Fibroblast of lung (primary cell): ENCODE measurements at regions not wholly inside any gene's neighbourhood (a gene's known extent, or its start where the extent isn't known, plus 50 kb on each side); places are given as distances from the start of the nearest gene placed in this dataset.

Experiments
- DNase-seq, 2 donors: peaks; one replicate each; pipeline versions ENCODE4 v3.0.0 to v3.0.0-alpha.2; 2010; ENCODE audit warnings: low read depth in 2 of 2
- H2AFZ ChIP-seq: 2 replicates; pipeline ENCODE4 v1.5.1; 2012; ENCODE audit warnings: low read length, control low read depth, inconsistent platforms
- H3K27ac ChIP-seq: 2 replicates; pipeline ENCODE4 v1.5.1; 2011; ENCODE audit warnings: low read length, control low read depth; ENCODE audit not compliant: insufficient read depth
- H3K27me3 ChIP-seq: 2 replicates; pipeline ENCODE4 v1.5.1; 2011; ENCODE audit warnings: mild to moderate bottlenecking, low read length; ENCODE audit not compliant: control insufficient read depth, insufficient read depth
- H3K36me3 ChIP-seq: 2 replicates; pipeline ENCODE4 v1.5.1; 2011; ENCODE audit warnings: low read length; ENCODE audit not compliant: control insufficient read depth, insufficient read depth
- H3K4me1 ChIP-seq: 2 replicates; pipeline ENCODE4 v1.5.1; 2011; ENCODE audit warnings: low read length; ENCODE audit not compliant: control insufficient read depth, insufficient read depth; ENCODE audit errors: extremely low read depth
- H3K4me2 ChIP-seq: 2 replicates; pipeline ENCODE4 v1.5.1; 2011; ENCODE audit warnings: low read length, control low read depth; ENCODE audit not compliant: insufficient read depth; ENCODE audit errors: extremely low read depth
- H3K4me3 ChIP-seq, 4 experiments: fragments of 200-600 bp in 1 of 4; sonication (generic) in 1 of 4; replicated peaks in 1 of 4; 2 replicates each; pipeline ENCODE4 v1.5.1; 2011 to 2016; ENCODE audit warnings: low read length in 4 of 4, low read depth in 3 of 4, mild to moderate bottlenecking in 3 of 4, control low read depth in 2 of 4, inconsistent platforms in 1 of 4, mixed read lengths in 1 of 4; ENCODE audit not compliant: insufficient read depth in 1 of 4; ENCODE audit errors: control extremely low read depth in 1 of 4
- H3K79me2 ChIP-seq: 2 replicates; pipeline ENCODE4 v1.5.1; 2012; ENCODE audit warnings: mild to moderate bottlenecking, low read length, inconsistent platforms; ENCODE audit not compliant: control insufficient read depth, insufficient read depth
- H3K9ac ChIP-seq: 2 replicates; pipeline ENCODE4 v1.5.1; 2011; ENCODE audit warnings: mild to moderate bottlenecking, low read length, control low read depth; ENCODE audit not compliant: insufficient read depth
- H3K9me3 ChIP-seq: 2 replicates; pipeline ENCODE4 v1.5.1; 2012; ENCODE audit warnings: low read depth, low read length; ENCODE audit not compliant: control insufficient read depth, insufficient read depth
- H4K20me1 ChIP-seq: 2 replicates; pipeline ENCODE4 v1.5.1; 2011; ENCODE audit warnings: low read length; ENCODE audit not compliant: control insufficient read depth, insufficient read depth; ENCODE audit errors: extremely low read depth
- CTCF ChIP-seq, 2 donors: IDR thresholded peaks in 1 of 2; conservative IDR thresholded peaks in 1 of 2; 1 replicate in 1 of 2; 2 replicates in 1 of 2; pipeline ENCODE4 v1.5.1; 2011 to 2012; ENCODE audit warnings: low read length in 2 of 2, control low read depth in 1 of 2, inconsistent platforms in 1 of 2, low read depth in 1 of 2, mild to moderate bottlenecking in 1 of 2
- EZH2 ChIP-seq: IDR thresholded peaks from 2 replicates; pipeline ENCODE4 v1.5.1; 2012; ENCODE audit warnings: low read length, control low read depth, mild to moderate bottlenecking; ENCODE audit errors: missing control alignments

GRCh38 chr4:97235521-97235920, 907.8 kb downstream of the STPG2 start:
- H3K4me2 ChIP-seq, result no peak overlapping the region
- TF ChIP-seq CTCF (conservative IDR thresholded peaks at IDR 0.05 in 1 of 2, IDR thresholded peaks at IDR 0.05 in 1 of 2; ENCODE audit: low read depth in 1 of 2, low read length in 2 of 2) (no peak), EZH2 (no peak)
- no peak overlapping the region for H3K4me3 ChIP-seq
- DNase-seq, result no peak
- no peak overlapping the region for H3K9ac ChIP-seq
- H3K27me3 ChIP-seq, result no peaks in the 10 kb centered on the region
- no peaks in the 10 kb centered on the region for H3K79me2 ChIP-seq
- H3K36me3 ChIP-seq, result no peaks in the 10 kb centered on the region
- H2AFZ ChIP-seq, result no peak overlapping the region
- H4K20me1 ChIP-seq, result no peaks in the 10 kb centered on the region
- no peaks in the 10 kb centered on the region for H3K4me1 ChIP-seq
- H3K9me3 ChIP-seq, result no peaks in the 10 kb centered on the region
- H3K27ac ChIP-seq, result no peak overlapping the region

GRCh38 chr4:97238956-97239666, 904.2 kb downstream of the STPG2 start:
- H3K36me3 ChIP-seq, result no peaks in the 10 kb centered on the region
- no peak for DNase-seq

DNA sequence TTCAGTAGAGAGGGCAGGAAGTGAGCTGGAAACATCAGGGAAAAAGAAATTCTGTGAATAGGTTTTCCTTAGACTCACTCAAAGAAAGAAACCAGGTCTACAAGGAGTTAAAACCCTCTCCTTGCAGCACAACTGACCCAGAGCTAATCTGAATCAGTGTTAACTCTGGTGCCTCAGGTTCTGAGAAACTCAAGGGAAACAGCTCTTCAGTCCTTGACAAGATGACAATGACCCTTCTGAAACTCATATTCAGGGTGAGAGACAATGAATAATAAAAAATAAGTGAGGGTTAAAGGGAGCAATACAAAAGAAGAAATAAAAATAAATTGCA, 903.6 kb downstream of the STPG2 start:
- TF ChIP-seq EZH2, result no peak
- TF ChIP-seq CTCF (conservative IDR thresholded peaks at IDR 0.05 in 1 of 2, IDR thresholded peaks at IDR 0.05 in 1 of 2; ENCODE audit: low read depth in 1 of 2, low read length in 2 of 2), result no peak
- no peaks in the 10 kb centered on the region for H3K79me2 ChIP-seq
- H3K9ac ChIP-seq, result no peak overlapping the region

More at GRCh38 chr4:97238956-97239666, 904.2 kb downstream of the STPG2 start:
- Histone ChIP-seq H3K4me2 (no peak overlapping the region), H4K20me1 (no peaks in the 10 kb centered on the region), H3K27me3 (no peaks in the 10 kb centered on the region), H3K9me3 (no peaks in the 10 kb centered on the region), H3K9ac (no peak overlapping the region), H3K79me2 (no peaks in the 10 kb centered on the region), H2AFZ (no peak overlapping the region), H3K27ac (no peak overlapping the region), H3K4me3 (no peak overlapping the region), H3K4me1 (no peaks in the 10 kb centered on the region)
- no peak for TF ChIP-seq EZH2
- TF ChIP-seq CTCF (conservative IDR thresholded peaks at IDR 0.05 in 1 of 2, IDR thresholded peaks at IDR 0.05 in 1 of 2; ENCODE audit: low read depth in 1 of 2, low read length in 2 of 2), result no peak

More for the DNA sequence above, 903.6 kb downstream of the STPG2 start:
- H3K9me3 ChIP-seq, result no peaks in the 10 kb centered on the region
- H3K27me3 ChIP-seq, result no peaks in the 10 kb centered on the region
- no peak overlapping the region for H3K27ac ChIP-seq
- H3K4me3 ChIP-seq, result no peak overlapping the region
- H3K36me3 ChIP-seq, result no peaks in the 10 kb centered on the region
- H3K4me2 ChIP-seq, result no peak overlapping the region
- no peak for DNase-seq
- no peaks in the 10 kb centered on the region for H3K4me1 ChIP-seq
- no peak overlapping the region for H2AFZ ChIP-seq
- H4K20me1 ChIP-seq, result no peaks in the 10 kb centered on the region
